ENCODE measurements at regions not wholly inside any gene's neighbourhood (a gene's known extent, or its start where the extent isn't known, plus 50 kb on each side); places are given as distances from the start of the nearest gene placed in this dataset.

DNA sequence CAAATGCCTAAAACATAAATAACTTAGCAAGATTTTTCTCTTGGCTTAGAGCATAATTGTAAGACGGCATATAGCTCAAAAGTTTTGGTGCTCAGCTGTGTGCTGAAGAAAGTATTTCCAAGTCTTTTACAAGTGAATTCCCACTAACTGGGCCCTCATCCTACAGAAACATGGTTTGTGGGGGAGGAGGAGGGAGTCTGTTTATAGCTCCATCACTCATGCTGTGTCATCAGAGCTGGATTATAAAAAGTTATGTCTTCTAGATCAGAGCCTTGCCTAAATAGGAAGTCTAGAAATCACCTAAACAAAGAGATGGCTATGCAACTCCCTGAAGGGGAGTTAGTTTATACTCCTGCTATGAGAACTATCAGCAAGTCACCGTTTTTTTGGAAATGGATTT, 65.9 kb upstream of the OTOGL start:
- TF ChIP-seq, protein P1, sequence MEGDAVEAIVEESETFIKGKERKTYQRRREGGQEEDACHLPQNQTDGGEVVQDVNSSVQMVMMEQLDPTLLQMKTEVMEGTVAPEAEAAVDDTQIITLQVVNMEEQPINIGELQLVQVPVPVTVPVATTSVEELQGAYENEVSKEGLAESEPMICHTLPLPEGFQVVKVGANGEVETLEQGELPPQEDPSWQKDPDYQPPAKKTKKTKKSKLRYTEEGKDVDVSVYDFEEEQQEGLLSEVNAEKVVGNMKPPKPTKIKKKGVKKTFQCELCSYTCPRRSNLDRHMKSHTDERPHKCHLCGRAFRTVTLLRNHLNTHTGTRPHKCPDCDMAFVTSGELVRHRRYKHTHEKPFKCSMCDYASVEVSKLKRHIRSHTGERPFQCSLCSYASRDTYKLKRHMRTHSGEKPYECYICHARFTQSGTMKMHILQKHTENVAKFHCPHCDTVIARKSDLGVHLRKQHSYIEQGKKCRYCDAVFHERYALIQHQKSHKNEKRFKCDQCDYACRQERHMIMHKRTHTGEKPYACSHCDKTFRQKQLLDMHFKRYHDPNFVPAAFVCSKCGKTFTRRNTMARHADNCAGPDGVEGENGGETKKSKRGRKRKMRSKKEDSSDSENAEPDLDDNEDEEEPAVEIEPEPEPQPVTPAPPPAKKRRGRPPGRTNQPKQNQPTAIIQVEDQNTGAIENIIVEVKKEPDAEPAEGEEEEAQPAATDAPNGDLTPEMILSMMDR (IDR thresholded peaks at IDR 0.05; ENCODE audit: low read depth, low read length), result no peak
- DNase-seq, result no peak
- no peaks in the 10 kb centered on the region for H3K36me3 ChIP-seq
- no peaks in the 10 kb centered on the region for H3K9me3 ChIP-seq
- no peaks in the 10 kb centered on the region for H3K4me1 ChIP-seq
- H3K4me3 ChIP-seq (ENCODE audit: low read depth, low read length), result no peak overlapping the region
- H3K27me3 ChIP-seq, result peaks cover 16% of the 10 kb centered on the region

- H3K4me3 ChIP-seq (ENCODE audit: low read depth, low read length), result no peak overlapping the region
- no peak for DNase-seq
- H3K9me3 ChIP-seq, result no peaks in the 10 kb centered on the region
- peaks cover 16% of the 10 kb centered on the region for H3K27me3 ChIP-seq
- H3K36me3 ChIP-seq, result no peaks in the 10 kb centered on the region
- no peaks in the 10 kb centered on the region for H3K4me1 ChIP-seq
- TF ChIP-seq, protein P1 (IDR thresholded peaks at IDR 0.05; ENCODE audit: low read depth, low read length), result no peak
These were observed 66.4 kb upstream of the OTOGL start for GRCh38 chr12:80032946-80033345.

- no peak overlapping the region for H3K4me3 ChIP-seq (ENCODE audit: low read depth, low read length)
- TF ChIP-seq, protein P1 (IDR thresholded peaks at IDR 0.05; ENCODE audit: low read depth, low read length), result no peak
- H3K9me3 ChIP-seq, result no peaks in the 10 kb centered on the region
- DNase-seq, result no peak
- no peaks in the 10 kb centered on the region for H3K36me3 ChIP-seq
- no peaks in the 10 kb centered on the region for H3K4me1 ChIP-seq
- peaks cover 16% of the 10 kb centered on the region for H3K27me3 ChIP-seq
These were observed 68.1 kb upstream of the OTOGL start for GRCh38 chr12:80031229-80031628.

DNA sequence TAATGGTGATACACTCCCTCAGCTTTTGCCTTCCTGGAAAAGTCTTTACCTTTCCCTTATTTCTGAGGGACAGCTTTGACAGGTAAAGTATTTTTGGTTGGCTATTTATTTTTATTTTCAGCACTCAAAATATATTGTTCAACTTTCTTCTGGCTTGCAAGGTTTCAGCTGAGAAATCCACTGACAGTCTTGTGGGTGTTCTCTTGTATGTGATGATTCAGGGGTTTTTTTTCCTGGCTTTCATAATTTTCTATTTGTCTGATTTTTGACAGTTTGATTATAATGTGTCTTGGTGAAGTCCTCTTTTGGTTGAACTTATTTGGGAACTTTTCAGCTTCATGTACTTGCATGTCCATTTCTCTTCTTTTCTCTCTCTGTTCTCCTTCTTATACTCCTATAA, 73.7 kb upstream of the OTOGL start:
- peaks cover 13% of the 10 kb centered on the region for H3K27me3 ChIP-seq
- DNase-seq, result no peak
- no peaks in the 10 kb centered on the region for H3K9me3 ChIP-seq
- no peaks in the 10 kb centered on the region for H3K4me1 ChIP-seq
- TF ChIP-seq, protein P1 (IDR thresholded peaks at IDR 0.05; ENCODE audit: low read depth, low read length), result no peak
- H3K36me3 ChIP-seq, result no peaks in the 10 kb centered on the region
- H3K4me3 ChIP-seq (ENCODE audit: low read depth, low read length), result no peak overlapping the region

- Histone ChIP-seq H3K36me3 (no peaks in the 10 kb centered on the region), H3K27me3 (peaks cover 7% of the 10 kb centered on the region), H3K9me3 (no peaks in the 10 kb centered on the region), H3K4me3 (ENCODE audit: low read depth, low read length) (no peak overlapping the region), H3K4me1 (no peaks in the 10 kb centered on the region)
- TF ChIP-seq, protein P1 (IDR thresholded peaks at IDR 0.05; ENCODE audit: low read depth, low read length), result no peak
- DNase-seq, result no peak
These were observed 79.6 kb upstream of the OTOGL start for GRCh38 chr12:80019691-80020090.

GRCh38 chr12:80018119-80018518, 81.2 kb upstream of the OTOGL start:
- no peaks in the 10 kb centered on the region for H3K36me3 ChIP-seq
- H3K9me3 ChIP-seq, result no peaks in the 10 kb centered on the region
- H3K4me1 ChIP-seq, result no peaks in the 10 kb centered on the region
- H3K4me3 ChIP-seq (ENCODE audit: low read depth, low read length), result no peak overlapping the region
- peaks cover 7% of the 10 kb centered on the region for H3K27me3 ChIP-seq
- no peak for DNase-seq
- TF ChIP-seq, protein P1 (IDR thresholded peaks at IDR 0.05; ENCODE audit: low read depth, low read length), result no peak

Measured in BE2C (cell line).